ENCODE measurements at regions not wholly inside any gene's neighbourhood (a gene's known extent, or its start where the extent isn't known, plus 50 kb on each side); places are given as distances from the start of the nearest gene placed in this dataset.

GRCh38 chr13:50158385-50159165 lies 143.3 kb downstream of the KCNRG start:
- ChIA-PET CTCF (interaction anchor here (1.8 kb wide), 1 partner anchor 9 kb away, joined by 6 read pairs; no protein-coding TSS in a partner anchor), POLR2A (ENCODE audit: unreplicated experiment) (interaction anchor here (0.7 kb wide), 1 partner anchor 161 kb away, joined by 5 read pairs; no protein-coding TSS in a partner anchor)
- Histone ChIP-seq H2AK5ac (ENCODE audit: low read depth, low read length) (no peak overlapping the region; the same call in 1 of the 2 replicates), H3K27ac (ENCODE audit: insufficient read depth, low read length) (no peak overlapping the region), H4K8ac (ENCODE audit: low read depth in 2 of 2, low read length in 2 of 2) (no peak overlapping the region), H3K18ac (ENCODE audit: low read depth, low read length) (no peak overlapping the region), H3K4ac (ENCODE audit: low read depth, low read length) (no peak overlapping the region), H2AK9ac (replicated peaks; ENCODE audit: low read depth, low read length, poor library complexity) (no peak overlapping the region), H3K9me1 (ENCODE audit: insufficient read depth, low read length) (no peaks in the 10 kb centered on the region), H3K4me1 (ENCODE audit: control insufficient read depth, insufficient read depth, low read length) (peaks cover 2% of the 10 kb centered on the region), H3K9ac (ENCODE audit: low read depth, low read length) (no peak overlapping the region), H3K36me3 (ENCODE audit: control insufficient read depth, insufficient read depth, low read length) (no peaks in the 10 kb centered on the region), H3K23ac (ENCODE audit: low read depth, low read length) (no peak overlapping the region), H3K14ac (replicated peaks; ENCODE audit: low read depth, low read length) (no peak overlapping the region), H2BK5ac (ENCODE audit: low read depth, low read length, poor library complexity, severe bottlenecking) (no peak overlapping the region), H2AFZ (replicated peaks; ENCODE audit: low read length, poor library complexity) (no peak overlapping the region), H4K91ac (ENCODE audit: insufficient read depth, low read depth, low read length) (no peak overlapping the region), H4K20me1 (ENCODE audit: insufficient read depth, low read length) (no peaks in the 10 kb centered on the region), H2BK20ac (ENCODE audit: low read depth, low read length) (no peak overlapping the region), H4K5ac (ENCODE audit: low read depth, low read length) (no peak overlapping the region), H2BK120ac (ENCODE audit: low read depth, low read length) (no peak overlapping the region), H3K79me1 (ENCODE audit: low read depth in 1 of 2, low read length in 2 of 2) (no peaks in the 10 kb centered on the region), H3K4me3 (ENCODE audit: insufficient read depth, low read depth, low read length) (no peak overlapping the region), H3K27me3 (ENCODE audit: control insufficient read depth, insufficient read depth, low read length) (no peaks in the 10 kb centered on the region), H3K56ac (ENCODE audit: extremely low read depth, insufficient read depth, low read length) (no peak overlapping the region), H3K4me2 (ENCODE audit: low read depth, low read length) (no peak overlapping the region), H3K9me3 (ENCODE audit: control insufficient read depth, insufficient read depth, low read length) (no peaks in the 10 kb centered on the region), H2BK15ac (ENCODE audit: low read depth, low read length) (no peak overlapping the region)
- ATAC-seq (ENCODE audit: low read depth) = no peak
- no TSS peak for BruUV-seq (replicated peaks)
- in situ Hi-C loops (cut with MboI; ENCODE audit: low sequenced_read_pairs) = no loop called here
- no peak for DNase-seq
- dilution Hi-C loops (cut with HindIII; ENCODE audit: low sequenced_read_pairs, unreplicated experiment) = no loop called here
- WGBS, 2 experiments (ENCODE audit: extremely low coverage in 2 of 2, insufficient read length in 1 of 2) = no CpG with 5 or more reads among the region's 4 CpGs
- intact Hi-C loops (cut with micrococcal nuclease) = no loop called here
- no peak for TF ChIP-seq MAFK (IDR thresholded peaks at IDR 0.05; ENCODE audit: low read depth, low read length)
- no peak for TF ChIP-seq USF2 (IDR thresholded peaks at IDR 0.05; ENCODE audit: low read depth, low read length)
- TF ChIP-seq CHD1 (IDR thresholded peaks at IDR 0.05; ENCODE audit: low read depth, low read length) = no peak
- no peak for TF ChIP-seq CEBPB (IDR thresholded peaks at IDR 0.05; ENCODE audit: low read depth, low read length)
- TF ChIP-seq SMC3 (IDR thresholded peaks at IDR 0.05; ENCODE audit: low read depth, low read length) = no peak
- no peak for TF ChIP-seq POLR2A (IDR thresholded peaks at IDR 0.05; ENCODE audit: low read depth, low read length)
- no peak for TF ChIP-seq ELK1 (IDR thresholded peaks at IDR 0.05; ENCODE audit: borderline replicate concordance, low read depth, low read length)
- no peak for TF ChIP-seq RFX5 (IDR thresholded peaks at IDR 0.05; ENCODE audit: low read depth, low read length)
- no peak for TF ChIP-seq FOS (IDR thresholded peaks at IDR 0.05; ENCODE audit: low read depth, low read length)
- TF ChIP-seq CTCF (conservative IDR thresholded peaks at IDR 0.05; ENCODE audit: low read depth, low read length) = no peak
- no peak for TF ChIP-seq RCOR1 (IDR thresholded peaks at IDR 0.05; ENCODE audit: insufficient replicate concordance, low read length)
- no peak for TF ChIP-seq MXI1 (IDR thresholded peaks at IDR 0.05; ENCODE audit: borderline replicate concordance, low read depth, low read length)
- TF ChIP-seq RAD21 (IDR thresholded peaks at IDR 0.05; ENCODE audit: low read length) = no peak
